ENCODE measurements at regions not wholly inside any gene's neighbourhood (a gene's known extent, or its start where the extent isn't known, plus 50 kb on each side); places are given as distances from the start of the nearest gene placed in this dataset.

DNA sequence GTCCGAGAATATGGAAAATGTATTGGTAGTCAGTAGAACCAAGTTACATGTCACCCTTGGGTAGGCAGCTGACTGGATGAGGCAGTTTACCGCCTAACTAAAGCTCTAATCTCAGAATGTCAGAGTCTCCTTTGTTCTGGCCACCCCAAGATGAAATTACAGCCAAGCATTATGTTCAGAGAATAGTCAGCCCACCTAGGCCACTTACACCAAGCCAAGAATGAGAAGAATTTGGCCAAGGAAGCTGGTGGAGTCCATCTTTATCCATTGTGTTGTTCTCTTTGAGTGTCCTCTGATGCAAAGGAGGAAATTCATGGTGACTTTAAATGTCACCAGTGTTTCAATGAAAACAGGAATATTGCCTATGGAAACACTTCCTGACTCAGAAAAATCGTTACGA is 275.1 kb upstream of the MAP3K1 start:
- no peak for TF ChIP-seq TAF1 (IDR thresholded peaks at IDR 0.05; ENCODE audit: borderline replicate concordance, insufficient read depth, low read length)
- TF ChIP-seq POLR2AphosphoS5 (IDR thresholded peaks at IDR 0.05; ENCODE audit: low read depth, low read length): no peak
- TF ChIP-seq FOXP2 (optimal IDR thresholded peaks at IDR 0.05; ENCODE audit: borderline replicate concordance, extremely low read depth, extremely low read length, insufficient read depth): no peak

DNA sequence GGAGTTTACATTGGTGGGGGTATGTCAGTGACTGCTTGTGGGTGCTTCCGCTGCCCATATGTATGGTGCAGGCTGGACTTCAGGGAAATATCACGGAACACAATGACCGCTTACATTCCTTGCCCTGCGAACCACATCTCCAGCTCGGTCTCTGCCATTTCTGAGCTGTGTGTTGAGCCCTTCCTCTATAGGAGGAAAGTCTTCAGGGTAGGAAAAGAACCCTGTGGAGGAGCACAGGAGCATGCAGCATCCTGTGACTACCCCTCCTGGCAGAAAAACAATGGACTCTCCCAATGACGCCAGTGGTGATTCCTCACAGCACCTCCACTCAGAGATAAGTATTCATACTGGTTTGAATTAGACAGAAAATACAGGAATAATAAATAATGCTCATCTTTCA is 276.8 kb upstream of the MAP3K1 start:
- no peak for TF ChIP-seq SIN3A (IDR thresholded peaks at IDR 0.05; ENCODE audit: borderline replicate concordance, insufficient read depth, low read length)
- TF ChIP-seq FOXP2 (optimal IDR thresholded peaks at IDR 0.05; ENCODE audit: borderline replicate concordance, extremely low read depth, extremely low read length, insufficient read depth): no peak
- TF ChIP-seq, protein P1, sequence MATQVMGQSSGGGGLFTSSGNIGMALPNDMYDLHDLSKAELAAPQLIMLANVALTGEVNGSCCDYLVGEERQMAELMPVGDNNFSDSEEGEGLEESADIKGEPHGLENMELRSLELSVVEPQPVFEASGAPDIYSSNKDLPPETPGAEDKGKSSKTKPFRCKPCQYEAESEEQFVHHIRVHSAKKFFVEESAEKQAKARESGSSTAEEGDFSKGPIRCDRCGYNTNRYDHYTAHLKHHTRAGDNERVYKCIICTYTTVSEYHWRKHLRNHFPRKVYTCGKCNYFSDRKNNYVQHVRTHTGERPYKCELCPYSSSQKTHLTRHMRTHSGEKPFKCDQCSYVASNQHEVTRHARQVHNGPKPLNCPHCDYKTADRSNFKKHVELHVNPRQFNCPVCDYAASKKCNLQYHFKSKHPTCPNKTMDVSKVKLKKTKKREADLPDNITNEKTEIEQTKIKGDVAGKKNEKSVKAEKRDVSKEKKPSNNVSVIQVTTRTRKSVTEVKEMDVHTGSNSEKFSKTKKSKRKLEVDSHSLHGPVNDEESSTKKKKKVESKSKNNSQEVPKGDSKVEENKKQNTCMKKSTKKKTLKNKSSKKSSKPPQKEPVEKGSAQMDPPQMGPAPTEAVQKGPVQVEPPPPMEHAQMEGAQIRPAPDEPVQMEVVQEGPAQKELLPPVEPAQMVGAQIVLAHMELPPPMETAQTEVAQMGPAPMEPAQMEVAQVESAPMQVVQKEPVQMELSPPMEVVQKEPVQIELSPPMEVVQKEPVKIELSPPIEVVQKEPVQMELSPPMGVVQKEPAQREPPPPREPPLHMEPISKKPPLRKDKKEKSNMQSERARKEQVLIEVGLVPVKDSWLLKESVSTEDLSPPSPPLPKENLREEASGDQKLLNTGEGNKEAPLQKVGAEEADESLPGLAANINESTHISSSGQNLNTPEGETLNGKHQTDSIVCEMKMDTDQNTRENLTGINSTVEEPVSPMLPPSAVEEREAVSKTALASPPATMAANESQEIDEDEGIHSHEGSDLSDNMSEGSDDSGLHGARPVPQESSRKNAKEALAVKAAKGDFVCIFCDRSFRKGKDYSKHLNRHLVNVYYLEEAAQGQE (IDR thresholded peaks at IDR 0.05; ENCODE audit: insufficient read depth in 1 of 2, low read depth in 2 of 2, low read length in 2 of 2): no peak
- no peak for TF ChIP-seq POLR2AphosphoS5 (IDR thresholded peaks at IDR 0.05; ENCODE audit: low read depth, low read length)
- TF ChIP-seq TAF1 (IDR thresholded peaks at IDR 0.05; ENCODE audit: borderline replicate concordance, insufficient read depth, low read length): no peak

DNA sequence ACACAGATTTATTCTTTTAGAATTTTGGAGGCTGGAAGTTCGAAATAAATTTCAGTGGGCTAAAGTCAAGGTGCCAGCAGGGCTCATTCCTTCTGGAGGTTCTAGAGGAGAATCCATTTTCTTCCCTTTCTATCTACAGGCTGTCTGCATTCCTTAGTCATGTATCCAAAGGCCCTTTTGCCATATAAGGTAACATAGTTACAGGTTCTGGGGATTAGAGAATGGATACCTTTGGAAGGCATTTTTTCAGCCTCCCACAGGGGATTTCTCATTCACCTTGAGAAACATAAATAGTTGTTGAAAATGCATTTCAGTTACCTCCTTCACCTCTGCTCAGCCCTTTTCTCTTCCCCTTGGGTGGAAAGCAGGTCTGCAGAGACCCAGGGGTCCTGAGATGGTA is 280.0 kb upstream of the MAP3K1 start:
- TF ChIP-seq TAF1 (IDR thresholded peaks at IDR 0.05; ENCODE audit: borderline replicate concordance, insufficient read depth, low read length) (no peak), SIN3A (IDR thresholded peaks at IDR 0.05; ENCODE audit: borderline replicate concordance, insufficient read depth, low read length) (no peak), FOXP2 (optimal IDR thresholded peaks at IDR 0.05; ENCODE audit: borderline replicate concordance, extremely low read depth, extremely low read length, insufficient read depth) (no peak), POLR2AphosphoS5 (IDR thresholded peaks at IDR 0.05; ENCODE audit: low read depth, low read length) (no peak)
- TF ChIP-seq, protein P1 (IDR thresholded peaks at IDR 0.05; ENCODE audit: insufficient read depth in 1 of 2, low read depth in 2 of 2, low read length in 2 of 2): no peak

DNA sequence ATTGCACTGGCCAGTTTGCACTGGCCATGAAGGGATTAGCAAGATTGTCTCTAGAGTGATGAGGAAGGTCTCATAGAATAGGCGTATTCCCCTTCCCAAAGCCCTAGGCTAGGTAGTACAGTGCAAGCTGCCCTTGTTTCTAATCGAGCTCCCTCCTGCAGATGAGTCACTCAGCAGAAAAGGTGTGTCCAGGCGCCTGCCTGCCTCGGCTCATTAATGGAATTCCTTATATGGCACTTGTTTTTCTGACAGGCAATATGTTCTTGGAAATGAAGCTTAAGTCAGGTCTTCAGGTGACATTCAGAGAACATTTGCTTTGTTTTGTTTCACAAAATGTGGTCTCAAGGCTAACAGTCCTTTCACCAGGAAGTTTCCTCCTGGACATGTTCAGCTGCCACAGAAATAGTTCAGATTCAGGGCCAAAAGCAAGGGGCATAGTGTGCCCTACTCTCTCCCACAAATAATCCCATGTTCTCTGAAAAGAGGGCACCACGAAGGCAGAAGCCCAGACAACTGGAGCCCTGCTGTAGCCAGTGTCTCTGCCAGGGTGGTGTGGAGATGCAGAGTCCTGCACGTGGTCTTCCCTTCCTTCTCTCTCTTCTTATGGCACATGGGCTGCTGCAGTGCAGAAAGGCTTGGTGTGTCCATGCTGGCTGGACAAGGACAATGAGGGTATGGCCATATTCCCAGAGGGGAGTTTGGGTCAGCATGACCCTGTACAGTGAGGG is 281.1 kb upstream of the MAP3K1 start:
- TF ChIP-seq, protein P1 (IDR thresholded peaks at IDR 0.05; ENCODE audit: insufficient read depth in 1 of 2, low read depth in 2 of 2, low read length in 2 of 2): no peak
- no peak for TF ChIP-seq POLR2AphosphoS5 (IDR thresholded peaks at IDR 0.05; ENCODE audit: low read depth, low read length)
- TF ChIP-seq FOXP2 (optimal IDR thresholded peaks at IDR 0.05; ENCODE audit: borderline replicate concordance, extremely low read depth, extremely low read length, insufficient read depth): no peak

DNA sequence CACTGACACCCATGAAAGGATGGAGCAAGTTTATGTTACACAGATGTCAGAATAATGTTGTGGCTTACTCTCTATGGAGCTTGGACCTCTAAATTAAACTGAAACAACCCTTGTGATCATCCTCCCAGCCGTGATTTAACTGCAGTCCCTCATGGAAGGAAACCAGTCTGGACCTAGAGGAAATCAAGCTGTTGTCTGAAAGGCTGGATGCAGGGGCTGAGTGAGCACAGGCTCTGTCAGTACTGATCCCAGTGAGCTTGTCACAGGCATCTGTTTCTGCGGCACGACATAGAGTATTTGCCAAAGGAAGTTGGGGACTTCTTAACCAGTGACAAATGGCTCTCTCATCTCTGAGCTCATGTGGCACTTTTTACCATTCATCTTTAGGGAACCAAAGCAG is 282.9 kb upstream of the MAP3K1 start:
- TF ChIP-seq, protein P1 (IDR thresholded peaks at IDR 0.05; ENCODE audit: insufficient read depth in 1 of 2, low read depth in 2 of 2, low read length in 2 of 2): no peak
- TF ChIP-seq TAF1 (IDR thresholded peaks at IDR 0.05; ENCODE audit: borderline replicate concordance, insufficient read depth, low read length) (no peak), FOXP2 (optimal IDR thresholded peaks at IDR 0.05; ENCODE audit: borderline replicate concordance, extremely low read depth, extremely low read length, insufficient read depth) (no peak), SIN3A (IDR thresholded peaks at IDR 0.05; ENCODE audit: borderline replicate concordance, insufficient read depth, low read length) (no peak)

Data from PFSK-1 (cell line).